Loucy (cell line): ENCODE measurements at regions not wholly inside any gene's neighbourhood (a gene's known extent, or its start where the extent isn't known, plus 50 kb on each side); places are given as distances from the start of the nearest gene placed in this dataset.
A peak's percentile ranks its signal among the peaks of the same experiment; 100 is the strongest.
"Not testable (repeated sequence)": the region's sequence is repeated elsewhere in the genome, so short reads cannot be mapped to it uniquely, and the experiment has no call there.

Experiments
- H2AFZ ChIP-seq: fragments of 200-600 bp; sonication (generic); 2 replicates; pipeline ENCODE4 v1.6.0; 2016; ENCODE audit warnings: antibody characterized with exemption, mild to moderate bottlenecking, low read length, moderate library complexity
- H3F3A ChIP-seq: fragments of 200-600 bp; 2 replicates; pipeline ENCODE4 v1.6.0; 2016; ENCODE audit warnings: antibody characterized with exemption, low read depth, mild to moderate bottlenecking
- H3K27me3 ChIP-seq: fragments of 200-600 bp; sonication (generic); 2 replicates; pipeline ENCODE4 v1.6.1; 2014; ENCODE audit warnings: low read length, mild to moderate bottlenecking; ENCODE audit not compliant: insufficient read depth, poor library complexity, severe bottlenecking
- H3K36me3 ChIP-seq: fragments of 200-600 bp; sonication (generic); 2 replicates; pipeline ENCODE4 v1.6.1; 2016; ENCODE audit warnings: low read length; ENCODE audit not compliant: insufficient read depth
- H3K4me1 ChIP-seq: fragments of 200-600 bp; sonication (generic); 2 replicates; pipeline ENCODE4 v1.5.1; 2014; ENCODE audit warnings: low read length, mild to moderate bottlenecking; ENCODE audit not compliant: insufficient read depth, poor library complexity, severe bottlenecking
- H3K4me2 ChIP-seq: fragments of 200-600 bp; sonication (generic); 2 replicates; pipeline ENCODE4 v1.6.0; 2014; ENCODE audit warnings: antibody characterized with exemption, low read length, low read depth, mild to moderate bottlenecking; ENCODE audit not compliant: poor library complexity, severe bottlenecking
- H3K4me3 ChIP-seq: fragments of 200-600 bp; sonication (generic); 2 replicates; pipeline ENCODE4 v1.5.1; 2014; ENCODE audit warnings: low read length, mild to moderate bottlenecking, mixed read lengths; ENCODE audit not compliant: poor library complexity, severe bottlenecking
- H3K79me2 ChIP-seq: fragments of 200-600 bp; sonication (generic); 2 replicates; pipeline ENCODE4 v1.6.1; 2014; ENCODE audit warnings: low read length; ENCODE audit not compliant: insufficient read depth
- H3K9ac ChIP-seq: fragments of 200-600 bp; sonication (generic); 2 replicates; pipeline ENCODE4 v1.6.0; 2014; ENCODE audit warnings: mild to moderate bottlenecking, low read depth, low read length, moderate library complexity; ENCODE audit not compliant: poor library complexity, severe bottlenecking
- H3K9me2 ChIP-seq: fragments of 200-600 bp; sonication (generic); replicated peaks from 2 replicates; pipeline ENCODE4 v1.6.1; 2016; ENCODE audit warnings: low read depth, low read length, mixed read lengths
- H3K9me3 ChIP-seq: fragments of 200-600 bp; sonication (generic); 2 replicates; pipeline ENCODE4 v1.6.1; 2014; ENCODE audit warnings: mild to moderate bottlenecking, antibody characterized with exemption, low read length, low read depth; ENCODE audit not compliant: insufficient read depth
- H4K20me1 ChIP-seq: fragments of 200-600 bp; sonication (generic); 2 replicates; pipeline ENCODE4 v1.6.0; 2014; ENCODE audit warnings: antibody characterized with exemption, low read length, mild to moderate bottlenecking; ENCODE audit not compliant: insufficient read depth, poor library complexity, severe bottlenecking

DNA sequence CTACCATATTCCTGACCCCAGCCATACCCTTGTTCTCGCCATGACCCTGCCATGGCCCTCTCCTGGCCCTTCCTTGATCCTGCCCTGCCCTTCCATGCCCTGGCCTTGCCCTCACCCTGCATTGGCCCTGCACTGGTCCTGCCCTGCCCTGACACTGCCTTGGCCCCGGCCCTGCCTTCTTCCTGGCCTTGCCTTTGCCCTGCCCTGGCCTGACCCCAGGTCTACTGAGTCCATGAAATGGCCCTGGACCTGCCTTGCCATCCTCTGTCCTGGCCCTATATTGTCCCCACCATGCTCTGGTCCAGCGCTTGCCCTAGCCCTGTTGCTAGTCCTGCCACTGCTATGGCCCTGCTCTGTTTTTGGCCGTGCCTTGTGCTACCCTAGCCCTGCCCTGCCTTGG lies 536.1 kb downstream of the FOXD4L6 start:
- H2AFZ ChIP-seq, H3K27me3 ChIP-seq, H3K4me3 ChIP-seq, H3K4me2 ChIP-seq, H3K4me1 ChIP-seq, H3K9ac ChIP-seq, H3F3A ChIP-seq, H3K9me2 ChIP-seq, H3K79me2 ChIP-seq, H4K20me1 ChIP-seq, H3K36me3 ChIP-seq, H3K9me3 ChIP-seq: not testable (repeated sequence)

DNA sequence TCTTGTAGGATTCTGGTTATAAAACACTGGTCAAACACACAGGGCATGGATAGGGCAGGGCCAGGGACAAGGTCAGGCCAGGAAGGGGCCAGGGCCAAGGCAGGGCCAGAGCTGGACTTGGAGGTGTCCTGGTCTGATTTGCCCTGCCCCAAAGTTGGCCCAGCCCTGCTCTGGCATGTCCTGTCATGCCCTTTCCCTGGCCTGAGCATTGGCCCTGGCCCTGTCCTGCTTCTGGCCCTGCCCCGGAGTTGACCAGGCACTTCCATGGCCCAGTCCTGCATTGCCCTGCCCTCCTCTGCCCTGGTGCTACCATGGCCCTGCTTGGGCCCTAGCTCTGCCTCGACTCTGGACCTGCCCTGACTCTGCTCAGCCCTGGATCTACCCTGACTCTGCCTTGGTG lies 536.6 kb downstream of the FOXD4L6 start:
- not testable (repeated sequence) for H3K9me3 ChIP-seq, H3K9me2 ChIP-seq, H3K4me2 ChIP-seq, H3K9ac ChIP-seq, H3F3A ChIP-seq, H3K4me1 ChIP-seq, H3K4me3 ChIP-seq, H3K27me3 ChIP-seq, H3K36me3 ChIP-seq, H2AFZ ChIP-seq, H4K20me1 ChIP-seq, H3K79me2 ChIP-seq

DNA sequence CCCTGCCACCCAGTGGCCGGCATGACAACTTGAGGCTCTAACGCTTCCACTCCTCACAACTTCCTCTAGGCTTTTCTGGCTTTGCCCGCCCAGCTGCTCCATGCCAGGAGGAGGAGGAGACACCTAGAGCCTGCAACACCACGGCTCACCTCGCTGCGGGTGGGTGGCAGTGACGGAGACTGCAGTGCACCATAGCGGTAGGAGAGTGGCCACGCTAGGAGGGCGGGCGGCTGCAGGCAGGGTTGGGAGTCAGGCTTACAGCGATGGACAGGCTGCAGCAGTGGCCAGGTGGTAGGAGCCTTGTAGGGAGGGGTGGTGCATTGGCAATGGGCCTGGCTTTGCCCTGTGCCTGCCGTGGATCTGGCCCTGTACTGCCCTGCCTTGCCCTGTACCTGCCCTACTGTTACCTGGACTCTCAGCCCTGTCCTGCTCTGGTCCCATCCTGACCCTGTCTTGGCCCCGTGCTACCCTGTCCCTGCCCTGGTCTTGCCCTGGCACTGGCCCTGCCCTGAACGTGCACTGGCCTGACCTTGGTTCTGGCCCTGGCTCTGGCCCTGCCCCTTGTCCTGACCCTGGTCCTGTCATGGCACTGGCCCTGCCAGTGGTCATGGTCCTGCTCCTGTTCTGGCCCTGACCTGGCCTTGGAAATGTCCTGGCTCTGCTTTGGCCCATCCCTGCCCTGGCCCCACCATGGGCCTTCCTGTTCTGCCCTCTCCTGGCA lies 540.8 kb downstream of the FOXD4L6 start:
- not testable (repeated sequence) for H3K9me3 ChIP-seq, H3K79me2 ChIP-seq, H3F3A ChIP-seq, H3K4me3 ChIP-seq, H3K9me2 ChIP-seq, H3K4me1 ChIP-seq, H3K36me3 ChIP-seq, H3K27me3 ChIP-seq, H3K9ac ChIP-seq, H4K20me1 ChIP-seq, H3K4me2 ChIP-seq, H2AFZ ChIP-seq

DNA sequence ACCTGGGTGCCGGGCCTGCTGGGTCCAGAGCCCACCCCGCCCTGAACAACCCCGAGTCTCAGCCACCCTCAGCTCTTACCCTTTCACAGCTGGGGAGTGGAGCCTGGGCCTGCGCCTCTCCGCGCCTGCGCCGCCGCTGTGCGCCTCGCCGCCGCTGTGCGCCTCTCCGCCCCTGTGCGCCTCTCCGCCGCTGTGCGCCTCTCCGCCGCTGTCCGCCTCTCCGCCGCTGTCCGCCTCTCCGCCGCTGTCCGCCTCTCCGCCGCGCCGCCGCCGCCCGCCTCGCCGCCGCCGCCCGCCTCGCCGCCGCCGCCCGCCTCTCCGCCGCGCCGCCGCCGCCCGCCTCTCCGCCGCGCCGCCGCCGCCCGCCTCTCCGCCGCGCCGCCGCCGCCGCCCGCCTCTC lies 544.4 kb downstream of the FOXD4L6 start:
- not testable (repeated sequence) for H3K9me3 ChIP-seq, H3K79me2 ChIP-seq, H3K9me2 ChIP-seq, H4K20me1 ChIP-seq, H3K4me3 ChIP-seq, H3F3A ChIP-seq, H3K4me2 ChIP-seq, H3K27me3 ChIP-seq, H2AFZ ChIP-seq, H3K9ac ChIP-seq, H3K4me1 ChIP-seq, H3K36me3 ChIP-seq

DNA sequence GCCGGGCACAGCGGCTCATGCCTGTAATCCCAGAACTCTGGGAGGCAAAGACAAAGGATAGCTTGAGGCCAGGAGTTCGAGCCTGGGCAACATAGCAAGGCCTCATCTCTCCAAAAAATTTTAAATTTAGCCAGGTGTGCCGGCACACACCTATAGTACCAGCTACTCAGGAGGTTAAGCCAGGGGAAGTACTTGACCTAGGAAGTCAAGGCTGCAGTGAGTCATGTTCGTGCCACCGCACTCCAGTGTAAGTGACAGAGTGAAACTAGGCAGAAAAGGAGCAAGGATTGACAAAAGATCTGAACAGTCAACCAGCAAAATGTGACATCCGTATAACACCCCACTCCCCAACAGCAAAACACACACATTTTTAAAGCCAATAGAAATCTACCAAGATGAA lies 545.3 kb downstream of the FOXD4L6 start:
- H2AFZ ChIP-seq, H3K4me1 ChIP-seq, H3F3A ChIP-seq, H3K27me3 ChIP-seq, H3K9me3 ChIP-seq, H3K4me2 ChIP-seq, H3K9ac ChIP-seq, H4K20me1 ChIP-seq, H3K9me2 ChIP-seq, H3K36me3 ChIP-seq, H3K79me2 ChIP-seq: not testable (repeated sequence)
- peak overlapping the region; percentile 59 for H3K4me3 ChIP-seq

DNA sequence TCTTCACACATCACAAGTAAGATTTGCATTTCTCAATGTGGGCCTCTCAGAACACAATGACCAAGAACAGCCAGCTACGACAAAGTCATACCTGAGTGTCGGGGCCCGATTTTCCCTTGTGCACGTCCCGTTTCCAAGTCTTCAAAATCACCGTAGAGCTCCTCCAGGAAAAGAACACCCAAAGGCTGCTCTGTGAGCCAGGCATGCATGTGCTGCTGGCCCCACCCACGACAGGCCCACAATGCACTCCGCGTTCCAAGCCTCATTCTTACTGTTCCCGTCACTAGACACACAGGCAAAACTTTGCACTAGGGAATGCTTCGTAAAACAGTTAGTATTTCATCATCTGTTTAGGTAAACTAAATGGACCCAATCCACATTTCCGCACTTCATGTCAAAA lies 549.6 kb downstream of the FOXD4L6 start:
- not testable (repeated sequence) for H4K20me1 ChIP-seq, H2AFZ ChIP-seq, H3K36me3 ChIP-seq, H3K4me3 ChIP-seq, H3K4me2 ChIP-seq, H3K9me3 ChIP-seq, H3K79me2 ChIP-seq, H3K27me3 ChIP-seq, H3F3A ChIP-seq, H3K4me1 ChIP-seq, H3K9ac ChIP-seq, H3K9me2 ChIP-seq
